Thyroid gland (tissue), 4 donors: ENCODE measurements at regions not wholly inside any gene's neighbourhood (a gene's known extent, or its start where the extent isn't known, plus 50 kb on each side); places are given as distances from the start of the nearest gene placed in this dataset.

Experiments used
- DNase-seq, 2 donors: peaks; one replicate each; pipeline ENCODE4 v3.0.0-alpha.2; 2019
- H3K27ac ChIP-seq, 3 donors: fragments of 200-600 bp; sonication (generic); 1 replicate in 2 of 3; 2 replicates in 1 of 3; pipeline ENCODE4 v1.5.1; 2016 to 2019; ENCODE audit warnings: mild to moderate bottlenecking in 1 of 3, moderate library complexity in 1 of 3
- H3K27me3 ChIP-seq: fragments of 200-600 bp; sonication (generic); one replicate; pipeline ENCODE4 v1.5.1; 2019
- H3K36me3 ChIP-seq, 2 donors: fragments of 200-600 bp; sonication (generic); one replicate each; pipeline ENCODE4 v1.5.1; 2016 to 2019
- H3K4me1 ChIP-seq, 2 donors: fragments of 200-600 bp; sonication (generic); one replicate each; pipeline ENCODE4 v1.5.1; 2017 to 2019
- H3K4me3 ChIP-seq, 3 donors: fragments of 200-600 bp; sonication (generic); replicated peaks in 1 of 3; 1 replicate in 2 of 3; 2 replicates in 1 of 3; pipeline ENCODE4 v1.5.1; 2016; ENCODE audit warnings: mild to moderate bottlenecking in 1 of 3
- H3K9me3 ChIP-seq: fragments of 200-600 bp; sonication (generic); one replicate; pipeline ENCODE4 v1.5.1; 2017
- CTCF ChIP-seq, 6 experiments: fragments of 200-600 bp in 3 of 6; fragments of 450-650 bp in 3 of 6; sonication (generic) in 3 of 6; IDR thresholded peaks; one replicate each; pipeline ENCODE4 v1.5.1; 2016 to 2019; ENCODE audit warnings: antibody characterized with exemption in 6 of 6, mild to moderate bottlenecking in 2 of 6, inconsistent platforms in 1 of 6, moderate library complexity in 1 of 6
- POLR2A ChIP-seq, 2 donors: fragments of 450-650 bp; IDR thresholded peaks; one replicate each; pipeline ENCODE4 v1.6.1; 2017; ENCODE audit warnings: antibody characterized with exemption in 2 of 2, mild to moderate bottlenecking in 2 of 2, moderate library complexity in 1 of 2
- whole genome bisulfite sequencing, 2 donors: methylation state at CpG; one replicate each; pipeline ENCODE4 v1.1.5; 2017; 5-methylcytosine and 5-hydroxymethylcytosine counted together
- intact Hi-C: fragments of 100-400 bp; cut with DNase I; formaldehyde crosslinking; loops from one replicate; pipeline ENCODE4 v1.15.1; 2023

DNA sequence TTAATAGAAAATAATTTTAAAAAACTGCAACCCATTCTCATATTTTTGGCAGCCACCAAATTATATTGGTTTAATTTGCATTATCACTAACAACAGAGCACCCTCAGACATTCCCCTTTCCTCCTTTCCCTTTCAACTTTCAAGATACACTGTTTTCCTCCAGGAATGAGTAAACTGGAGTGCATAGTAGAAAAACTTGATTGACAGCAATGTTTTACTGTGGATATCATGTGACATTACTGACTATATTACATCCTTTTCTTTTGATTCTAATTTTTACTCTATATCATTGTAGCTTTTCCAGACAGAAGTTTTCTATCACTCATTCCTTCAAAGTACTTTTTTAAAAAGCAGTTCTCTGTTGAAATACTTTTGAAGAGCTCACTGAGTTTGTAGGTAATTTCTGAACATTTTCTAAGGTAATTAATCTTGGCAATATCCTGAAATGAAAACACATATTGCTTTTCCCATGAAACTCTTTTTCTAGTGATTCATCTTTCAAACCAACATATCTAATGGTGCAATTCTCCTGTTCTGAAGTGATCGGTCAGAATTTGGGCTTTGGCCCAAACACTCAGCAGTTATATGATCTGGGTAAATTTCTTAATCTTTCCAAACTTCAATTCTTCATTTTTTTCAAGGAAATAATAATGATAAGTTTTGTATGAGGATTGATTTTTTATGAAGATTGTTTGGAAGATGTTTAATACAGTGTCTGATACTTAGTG is 920.4 kb upstream of the EPHA5 start:
- Histone ChIP-seq H3K27me3 (no peaks in the 10 kb centered on the region), H3K4me1 (no peaks in the 10 kb centered on the region), H3K4me3 (no peak overlapping the region), H3K27ac (no peak overlapping the region), H3K36me3 (no peaks in the 10 kb centered on the region), H3K9me3 (no peaks in the 10 kb centered on the region)
- intact Hi-C loops, result no loop called here
- WGBS, 2 donors, result 78 to 84% methylated on average over 1 of the region's 1 CpG
- TF ChIP-seq POLR2A (IDR thresholded peaks at IDR 0.05), result no peak
- TF ChIP-seq CTCF (IDR thresholded peaks at IDR 0.05), result no peak
- no peak for DNase-seq

DNA sequence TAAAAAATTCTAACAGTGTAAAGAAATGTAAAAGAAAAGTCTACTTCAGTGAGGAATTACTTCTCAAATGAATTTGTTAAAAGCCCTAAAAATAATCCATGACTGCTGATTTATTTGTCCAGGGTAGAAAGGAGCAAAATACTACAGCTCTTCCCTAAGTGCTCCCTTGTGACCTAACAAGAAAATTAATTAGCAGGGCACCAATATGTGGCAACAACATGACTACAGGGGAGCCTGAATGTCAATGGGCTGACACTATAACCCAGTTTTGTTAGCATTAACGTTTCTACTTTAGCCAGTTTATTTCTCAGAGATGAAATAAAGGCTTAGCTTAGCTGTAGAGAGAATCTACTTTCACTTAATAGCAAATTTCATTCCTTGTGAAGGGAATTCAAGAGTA is 918.9 kb upstream of the EPHA5 start:
- DNase-seq, result no peak
- H3K4me1 ChIP-seq, result no peaks in the 10 kb centered on the region
- no peaks in the 10 kb centered on the region for H3K9me3 ChIP-seq
- no peaks in the 10 kb centered on the region for H3K36me3 ChIP-seq
- intact Hi-C loops, result no loop called here
- 34 to 44% methylated on average over 1 of the region's 1 CpG for WGBS, 2 donors
- no peak overlapping the region for H3K27ac ChIP-seq
- H3K4me3 ChIP-seq, result no peak overlapping the region
- TF ChIP-seq CTCF (IDR thresholded peaks at IDR 0.05), result no peak
- no peaks in the 10 kb centered on the region for H3K27me3 ChIP-seq

DNA sequence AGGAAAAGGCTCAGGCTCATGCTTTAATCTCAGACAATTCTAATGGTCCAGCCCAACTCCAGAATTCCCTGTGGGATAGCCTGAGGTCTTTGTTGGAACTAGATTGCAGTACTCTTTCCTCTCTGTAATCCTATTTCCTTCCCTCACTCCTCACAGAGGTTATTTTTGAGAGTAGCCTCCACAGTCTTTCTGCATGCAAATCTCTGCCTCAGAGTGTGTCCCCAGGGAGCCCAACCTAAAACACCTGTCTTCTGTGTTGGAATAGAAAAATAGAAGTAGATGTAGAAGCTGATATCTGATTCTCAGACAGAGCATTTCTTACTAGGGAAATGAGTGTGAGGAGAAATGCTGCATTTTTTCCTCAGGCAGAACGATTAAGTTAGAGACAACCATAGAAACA is 915.5 kb upstream of the EPHA5 start:
- no peak overlapping the region for H3K4me3 ChIP-seq
- 85% methylated on average over 1 of the region's 1 CpG for WGBS, 2 donors
- intact Hi-C loops, result no loop called here
- H3K36me3 ChIP-seq, result no peaks in the 10 kb centered on the region
- H3K27me3 ChIP-seq, result no peaks in the 10 kb centered on the region
- no peaks in the 10 kb centered on the region for H3K4me1 ChIP-seq
- TF ChIP-seq POLR2A (IDR thresholded peaks at IDR 0.05), result no peak
- no peak for TF ChIP-seq CTCF (IDR thresholded peaks at IDR 0.05)
- no peak for DNase-seq
- no peak overlapping the region for H3K27ac ChIP-seq
- no peaks in the 10 kb centered on the region for H3K9me3 ChIP-seq

DNA sequence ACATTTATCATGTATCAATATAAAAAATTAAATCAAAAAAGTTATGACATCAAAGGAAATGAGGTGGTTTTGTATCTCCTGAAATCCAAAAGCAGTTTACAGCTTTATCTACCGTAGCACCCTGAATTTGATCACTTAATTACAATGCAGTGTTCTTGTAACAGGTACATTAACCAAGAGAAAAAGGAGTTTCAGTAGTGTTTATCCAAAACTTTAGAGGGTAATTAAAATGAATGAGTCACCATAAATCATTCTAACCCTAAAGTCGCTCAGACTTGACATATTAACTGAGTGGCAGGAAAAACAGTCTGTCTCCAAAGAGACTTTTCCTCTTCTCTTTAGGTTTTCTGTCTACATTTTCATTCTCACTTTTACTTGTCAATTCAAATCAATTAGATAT is 907.6 kb upstream of the EPHA5 start:
- TF ChIP-seq CTCF (IDR thresholded peaks at IDR 0.05) (no peak), POLR2A (IDR thresholded peaks at IDR 0.05) (no peak)
- no peaks in the 10 kb centered on the region for H3K4me1 ChIP-seq

DNA sequence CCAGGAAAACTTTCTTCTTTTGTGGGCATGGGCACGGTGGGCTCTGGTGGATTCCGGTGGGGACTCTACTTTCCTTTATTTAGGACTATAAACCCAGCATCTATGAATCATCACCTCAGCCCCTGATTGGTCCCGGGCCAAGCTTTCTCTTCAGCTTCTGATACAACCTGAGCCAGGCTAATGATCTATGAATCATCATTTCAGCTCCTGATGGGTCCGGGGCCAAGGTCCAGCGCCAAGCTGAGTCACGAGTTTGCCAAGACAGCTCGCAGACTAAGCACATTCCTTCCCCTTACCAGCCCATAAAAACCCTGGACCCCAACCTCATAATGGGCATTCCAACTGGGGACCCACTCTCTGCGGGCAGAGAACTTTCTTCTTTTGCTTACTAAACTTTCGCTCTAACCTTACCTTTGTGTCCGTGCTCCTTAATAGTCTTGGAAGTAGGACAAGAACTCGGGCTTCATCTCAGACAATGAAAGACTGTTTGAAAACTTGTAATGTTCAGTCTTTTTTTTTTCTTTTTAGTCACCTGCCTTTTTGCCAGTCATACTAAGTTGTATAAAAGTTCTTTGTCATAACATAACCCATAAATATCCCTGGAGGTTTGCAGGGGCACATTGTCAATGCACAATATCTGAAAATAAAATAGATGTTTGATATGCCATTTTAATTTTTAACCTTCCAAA is 904.9 kb upstream of the EPHA5 start:
- 88 to 91% methylated on average over 11 of the region's 11 CpGs for WGBS, 2 donors
- Histone ChIP-seq H3K4me1 (no peaks in the 10 kb centered on the region), H3K27me3 (no peaks in the 10 kb centered on the region), H3K4me3 (no peak overlapping the region), H3K27ac (no peak overlapping the region), H3K36me3 (no peaks in the 10 kb centered on the region), H3K9me3 (no peaks in the 10 kb centered on the region)
- TF ChIP-seq POLR2A (IDR thresholded peaks at IDR 0.05) (no peak), CTCF (IDR thresholded peaks at IDR 0.05) (no peak)
- intact Hi-C loops, result no loop called here
- DNase-seq, result no peak

More for the DNA sequence above, 907.6 kb upstream of the EPHA5 start:
- H3K4me3 ChIP-seq, result no peak overlapping the region
- H3K27ac ChIP-seq, result no peak overlapping the region
- WGBS, 2 donors, result 21 to 28% methylated on average over 2 of the region's 2 CpGs
- no peak for DNase-seq
- no peaks in the 10 kb centered on the region for H3K36me3 ChIP-seq
- intact Hi-C loops, result no loop called here
- H3K9me3 ChIP-seq, result no peaks in the 10 kb centered on the region
- no peaks in the 10 kb centered on the region for H3K27me3 ChIP-seq
